ENCODE measurements at regions not wholly inside any gene's neighbourhood (a gene's known extent, or its start where the extent isn't known, plus 50 kb on each side); places are given as distances from the start of the nearest gene placed in this dataset.

DNA sequence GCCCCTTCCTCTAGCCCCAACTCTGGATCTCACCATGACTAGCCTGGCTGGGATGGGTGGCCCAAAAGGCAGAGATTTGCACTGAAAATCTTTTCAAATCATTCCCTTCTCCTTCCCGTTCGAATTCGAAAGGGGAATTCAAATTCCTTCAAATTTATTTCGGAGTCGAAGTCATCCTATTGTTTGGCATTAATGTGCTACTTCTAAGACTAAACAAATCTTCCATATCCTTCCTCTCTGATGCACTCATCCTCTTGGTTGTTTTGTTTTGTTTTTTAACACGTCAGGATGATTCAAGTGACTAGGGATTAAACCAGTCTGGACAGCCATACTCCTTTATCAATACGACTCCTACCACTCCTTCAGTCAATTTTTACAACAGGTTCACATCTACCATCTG, 95.5 kb upstream of the SGIP1 start:
- Histone ChIP-seq H2BK120ac (ENCODE audit: low read depth, low read length, poor library complexity, severe bottlenecking) (no peak overlapping the region), H3K4me1 (ENCODE audit: insufficient read depth, low read length) (peaks cover 2% of the 10 kb centered on the region; the same call in 1 of the 2 replicates), H3K79me2 (ENCODE audit: insufficient read depth, low read length) (no peaks in the 10 kb centered on the region), H3K14ac (ENCODE audit: insufficient read depth, low read length) (no peak overlapping the region), H3K18ac (ENCODE audit: insufficient read length, low read depth, low read length) (no peak overlapping the region), H4K20me1 (ENCODE audit: control insufficient read depth, insufficient read depth, insufficient read length) (no peaks in the 10 kb centered on the region), H2AFZ (ENCODE audit: low read length) (no peak overlapping the region), H2BK15ac (ENCODE audit: low read depth, low read length) (no peak overlapping the region), H3K56ac (ENCODE audit: insufficient read length, low read depth, low read length) (no peak overlapping the region), H2AK5ac (ENCODE audit: insufficient read length, low read length) (no peak overlapping the region), H3K23ac (ENCODE audit: insufficient read length, low read depth, low read length) (no peak overlapping the region), H3K79me1 (ENCODE audit: insufficient read depth, low read depth, low read length, poor library complexity, severe bottlenecking) (no peaks in the 10 kb centered on the region), H3K9me3 (ENCODE audit: control insufficient read depth, low read depth, low read length) (no peaks in the 10 kb centered on the region), H4K5ac (ENCODE audit: insufficient read length, low read depth, low read length) (no peak overlapping the region), H3K4ac (ENCODE audit: low read depth, low read length) (no peak overlapping the region), H3K23me2 (ENCODE audit: insufficient read length, low read depth, low read length, poor library complexity, severe bottlenecking) (no peaks in the 10 kb centered on the region), H3K4me2 (ENCODE audit: insufficient read depth, insufficient read length, low read length) (no peak overlapping the region), H4K91ac (ENCODE audit: insufficient read length, low read depth, low read length) (no peak overlapping the region), H2BK20ac (ENCODE audit: low read depth, low read length, poor library complexity, severe bottlenecking) (no peak overlapping the region), H3K27me3 (ENCODE audit: insufficient read depth, low read length) (no peaks in the 10 kb centered on the region), H3K27ac (ENCODE audit: insufficient read length, low read depth, low read length) (no peak overlapping the region), H2BK12ac (ENCODE audit: insufficient read length, low read depth, low read length) (no peak overlapping the region), H2BK5ac (ENCODE audit: insufficient read length, low read length) (no peak overlapping the region), H3T11ph (ENCODE audit: low read length) (no peak overlapping the region), H4K8ac (replicated peaks; ENCODE audit: insufficient read length, low read depth, low read length) (no peak overlapping the region), H3K9ac (ENCODE audit: extremely low read depth, insufficient read length, low read length) (no peak overlapping the region)
- Mint-ChIP-seq H3K4me3 (no peak overlapping the region), H3K4me1 (peaks cover 14 to 29% of the 10 kb centered on the region in 2 experiments), H3K9me3 (no peaks in the 10 kb centered on the region; a peak in 1 of 5 replicates), H3K36me3 (ENCODE audit: insufficient read depth in 1 of 3, low read depth in 3 of 3) (no peaks in the 10 kb centered on the region), H3K27me3 (ENCODE audit: low read depth) (no peaks in the 10 kb centered on the region), H3K27ac (no peak overlapping the region)
- DNase-seq: no peak
- no CpG with 5 or more reads among the region's 7 CpGs for WGBS (ENCODE audit: extremely low coverage, insufficient read length, low lambda C conversion rate)
- TF ChIP-seq, protein P1, sequence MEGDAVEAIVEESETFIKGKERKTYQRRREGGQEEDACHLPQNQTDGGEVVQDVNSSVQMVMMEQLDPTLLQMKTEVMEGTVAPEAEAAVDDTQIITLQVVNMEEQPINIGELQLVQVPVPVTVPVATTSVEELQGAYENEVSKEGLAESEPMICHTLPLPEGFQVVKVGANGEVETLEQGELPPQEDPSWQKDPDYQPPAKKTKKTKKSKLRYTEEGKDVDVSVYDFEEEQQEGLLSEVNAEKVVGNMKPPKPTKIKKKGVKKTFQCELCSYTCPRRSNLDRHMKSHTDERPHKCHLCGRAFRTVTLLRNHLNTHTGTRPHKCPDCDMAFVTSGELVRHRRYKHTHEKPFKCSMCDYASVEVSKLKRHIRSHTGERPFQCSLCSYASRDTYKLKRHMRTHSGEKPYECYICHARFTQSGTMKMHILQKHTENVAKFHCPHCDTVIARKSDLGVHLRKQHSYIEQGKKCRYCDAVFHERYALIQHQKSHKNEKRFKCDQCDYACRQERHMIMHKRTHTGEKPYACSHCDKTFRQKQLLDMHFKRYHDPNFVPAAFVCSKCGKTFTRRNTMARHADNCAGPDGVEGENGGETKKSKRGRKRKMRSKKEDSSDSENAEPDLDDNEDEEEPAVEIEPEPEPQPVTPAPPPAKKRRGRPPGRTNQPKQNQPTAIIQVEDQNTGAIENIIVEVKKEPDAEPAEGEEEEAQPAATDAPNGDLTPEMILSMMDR (conservative IDR thresholded peaks at IDR 0.05): no peak

All from H9 (cell line).